ENCODE measurements at regions not wholly inside any gene's neighbourhood (a gene's known extent, or its start where the extent isn't known, plus 50 kb on each side); places are given as distances from the start of the nearest gene placed in this dataset.
"Not testable (repeated sequence)": the region's sequence is repeated elsewhere in the genome, so short reads cannot be mapped to it uniquely, and the experiment has no call there.

- no peaks in the 10 kb centered on the region for H3K27me3 ChIP-seq
- H3K9me3 ChIP-seq: no peaks in the 10 kb centered on the region
- no peak overlapping the region for H3K27ac ChIP-seq
- no peak for DNase-seq
- no peak overlapping the region for H3K4me3 ChIP-seq
- intact Hi-C loops (cut with DNase I): no loop called here
- no peak for ATAC-seq
- WGBS, 2 donors: 88 to 92% methylated on average over 5 of the region's 5 CpGs
- no peaks in the 10 kb centered on the region for H3K4me1 ChIP-seq
- H3K36me3 ChIP-seq (replicated peaks in 1 of 2; ENCODE audit: insufficient read depth in 1 of 2, low read depth in 2 of 2): no peaks in the 10 kb centered on the region
- TF ChIP-seq POLR2A (IDR thresholded peaks at IDR 0.05) (no peak), CTCF (IDR thresholded peaks at IDR 0.05) (no peak)
Observed at GRCh38 chr1:78731674-78732073, 82.0 kb downstream of the IFI44 start.

- DNase-seq (no peak), ATAC-seq (no peak)
- intact Hi-C loops (cut with DNase I): no loop called here
- no peak overlapping the region for H3K4me3 ChIP-seq
- 92 to 93% methylated on average over 1 of the region's 1 CpG for WGBS, 2 donors
- H3K4me1 ChIP-seq: no peaks in the 10 kb centered on the region
- H3K27ac ChIP-seq: no peak overlapping the region
- no peaks in the 10 kb centered on the region for H3K27me3 ChIP-seq
- no peaks in the 10 kb centered on the region for H3K36me3 ChIP-seq (replicated peaks in 1 of 2; ENCODE audit: insufficient read depth in 1 of 2, low read depth in 2 of 2)
- TF ChIP-seq POLR2A (IDR thresholded peaks at IDR 0.05) (no peak), CTCF (IDR thresholded peaks at IDR 0.05) (no peak)
- no peaks in the 10 kb centered on the region for H3K9me3 ChIP-seq
Observed at GRCh38 chr1:78737241-78737640, 87.6 kb downstream of the IFI44 start.

GRCh38 chr1:78743626-78744025 lies 94.0 kb downstream of the IFI44 start:
- Histone ChIP-seq H3K27ac (no peak overlapping the region), H3K36me3 (replicated peaks in 1 of 2; ENCODE audit: insufficient read depth in 1 of 2, low read depth in 2 of 2) (no peaks in the 10 kb centered on the region), H3K4me1 (no peaks in the 10 kb centered on the region), H3K9me3 (no peaks in the 10 kb centered on the region), H3K27me3 (no peaks in the 10 kb centered on the region), H3K4me3 (no peak overlapping the region)
- intact Hi-C loops (cut with DNase I): no loop called here
- DNase-seq (no peak), ATAC-seq (no peak)
- 26 to 47% methylated on average over 1 of the region's 1 CpG for WGBS, 2 donors
- TF ChIP-seq POLR2A (IDR thresholded peaks at IDR 0.05) (no peak), CTCF (IDR thresholded peaks at IDR 0.05) (no peak)

GRCh38 chr1:78745111-78745510 lies 95.5 kb downstream of the IFI44 start:
- Histone ChIP-seq H3K27me3 (no peaks in the 10 kb centered on the region), H3K27ac (no peak overlapping the region), H3K9me3 (no peaks in the 10 kb centered on the region), H3K36me3 (replicated peaks in 1 of 2; ENCODE audit: insufficient read depth in 1 of 2, low read depth in 2 of 2) (no peaks in the 10 kb centered on the region), H3K4me1 (no peaks in the 10 kb centered on the region), H3K4me3 (no peak overlapping the region)
- intact Hi-C loops (cut with DNase I): no loop called here
- DNase-seq (no peak), ATAC-seq (no peak)
- no peak for TF ChIP-seq POLR2A (IDR thresholded peaks at IDR 0.05)
- no peak for TF ChIP-seq CTCF (IDR thresholded peaks at IDR 0.05)

- H3K9me3 ChIP-seq; H3K4me3 ChIP-seq; H3K4me1 ChIP-seq; H3K36me3 ChIP-seq (replicated peaks in 1 of 2; ENCODE audit: insufficient read depth in 1 of 2, low read depth in 2 of 2); DNase-seq; H3K27ac ChIP-seq; intact Hi-C loops (cut with DNase I); H3K27me3 ChIP-seq; ATAC-seq: not testable (repeated sequence)
- whole genome bisulfite sequencing, 2 donors: 80% methylated on average over 2 of the region's 2 CpGs
Observed at GRCh38 chr1:78753679-78754078, 104.0 kb downstream of the IFI44 start.
